GM10248 (cell line): ENCODE measurements at regions not wholly inside any gene's neighbourhood (a gene's known extent, or its start where the extent isn't known, plus 50 kb on each side); places are given as distances from the start of the nearest gene placed in this dataset.
A peak's percentile ranks its signal among the peaks of the same experiment; 100 is the strongest.
"Not testable (repeated sequence)": the region's sequence is repeated elsewhere in the genome, so short reads cannot be mapped to it uniquely, and the experiment has no call there.

Experiments used
- CTCF ChIA-PET: fragments of 300-600 bp; sonication (Branson Sonifier 250); formaldehyde crosslinking; extraction: SDS; loops from one replicate; lab custom pipeline; 2021; ENCODE audit warnings: antibody characterized with exemption; lab: Yijun Ruan, JAX
- POLR2A ChIA-PET: fragments of 350-650 bp; sonication (Branson Sonifier 250); formaldehyde crosslinking; extraction: SDS; loops from one replicate; lab custom pipeline; 2020; ENCODE audit warnings: antibody characterized with exemption; lab: Yijun Ruan, JAX
- DNase-seq: peaks from one replicate; pipeline ENCODE4 v3.0.0; 2012; ENCODE audit errors: extremely low spot score
- TF ChIP-seq, protein P1 (sequence below): IDR thresholded peaks from 2 replicates; pipeline ENCODE4 v1.5.1; 2012; ENCODE audit warnings: mild to moderate bottlenecking, low read depth; ENCODE audit errors: extremely low read depth, missing control alignments, control extremely low read depth

DNA sequence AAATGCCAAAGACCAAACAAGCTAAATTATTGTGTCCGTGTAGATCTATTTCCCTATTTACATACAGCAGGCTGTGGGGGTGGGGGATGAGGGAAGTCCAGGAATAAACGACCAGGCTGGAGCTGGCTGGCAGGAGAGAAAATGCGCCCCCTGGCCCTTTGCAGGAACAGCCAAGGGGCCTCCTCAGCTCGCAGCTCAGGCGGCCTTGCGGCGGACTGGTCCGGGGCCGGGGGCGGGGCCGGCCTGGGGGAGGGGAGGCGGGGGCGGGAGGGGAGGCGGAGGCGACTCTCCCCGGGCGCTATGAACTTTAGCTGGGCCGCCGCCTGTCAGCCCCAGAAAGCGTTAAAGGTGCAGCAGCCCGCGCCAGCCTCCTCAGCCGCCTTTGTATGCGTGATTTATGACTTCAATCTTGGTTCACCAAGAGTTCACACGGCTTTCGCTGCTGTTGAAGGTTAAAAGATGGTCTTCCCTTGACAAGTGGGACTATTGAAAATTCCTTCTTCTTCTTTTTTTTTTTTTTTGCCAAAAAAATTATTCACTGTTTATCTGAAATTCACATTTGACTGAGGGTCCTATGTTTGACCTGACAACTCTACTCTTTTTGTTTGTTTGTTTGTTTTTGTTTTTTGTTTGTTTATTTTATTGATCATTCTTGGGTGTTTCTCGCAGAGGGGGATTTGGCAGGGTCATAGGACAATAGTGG, 967.0 kb upstream of the DEFB115 start:
- DNase-seq = peak; percentile 37
- CTCF ChIA-PET, POLR2A ChIA-PET: not testable (repeated sequence)
- TF ChIP-seq, protein P1, sequence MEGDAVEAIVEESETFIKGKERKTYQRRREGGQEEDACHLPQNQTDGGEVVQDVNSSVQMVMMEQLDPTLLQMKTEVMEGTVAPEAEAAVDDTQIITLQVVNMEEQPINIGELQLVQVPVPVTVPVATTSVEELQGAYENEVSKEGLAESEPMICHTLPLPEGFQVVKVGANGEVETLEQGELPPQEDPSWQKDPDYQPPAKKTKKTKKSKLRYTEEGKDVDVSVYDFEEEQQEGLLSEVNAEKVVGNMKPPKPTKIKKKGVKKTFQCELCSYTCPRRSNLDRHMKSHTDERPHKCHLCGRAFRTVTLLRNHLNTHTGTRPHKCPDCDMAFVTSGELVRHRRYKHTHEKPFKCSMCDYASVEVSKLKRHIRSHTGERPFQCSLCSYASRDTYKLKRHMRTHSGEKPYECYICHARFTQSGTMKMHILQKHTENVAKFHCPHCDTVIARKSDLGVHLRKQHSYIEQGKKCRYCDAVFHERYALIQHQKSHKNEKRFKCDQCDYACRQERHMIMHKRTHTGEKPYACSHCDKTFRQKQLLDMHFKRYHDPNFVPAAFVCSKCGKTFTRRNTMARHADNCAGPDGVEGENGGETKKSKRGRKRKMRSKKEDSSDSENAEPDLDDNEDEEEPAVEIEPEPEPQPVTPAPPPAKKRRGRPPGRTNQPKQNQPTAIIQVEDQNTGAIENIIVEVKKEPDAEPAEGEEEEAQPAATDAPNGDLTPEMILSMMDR = peak; percentile 36

DNA sequence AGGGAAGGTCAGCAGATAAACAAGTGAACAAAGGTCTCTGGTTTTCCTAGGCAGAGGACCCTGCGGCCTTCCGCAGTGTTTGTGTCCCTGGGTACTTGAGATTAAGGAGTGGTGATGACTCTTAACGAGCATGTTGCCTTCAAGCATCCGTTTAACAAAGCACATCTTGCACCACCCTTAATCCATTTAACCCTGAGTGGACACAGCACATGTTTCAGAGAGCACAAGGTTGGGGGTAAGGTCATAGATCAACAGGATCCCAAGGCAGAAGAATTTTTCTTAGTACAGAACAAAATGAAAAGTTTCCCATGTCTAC, 966.4 kb upstream of the DEFB115 start:
- POLR2A ChIA-PET, CTCF ChIA-PET, DNase-seq: not testable (repeated sequence)

DNA sequence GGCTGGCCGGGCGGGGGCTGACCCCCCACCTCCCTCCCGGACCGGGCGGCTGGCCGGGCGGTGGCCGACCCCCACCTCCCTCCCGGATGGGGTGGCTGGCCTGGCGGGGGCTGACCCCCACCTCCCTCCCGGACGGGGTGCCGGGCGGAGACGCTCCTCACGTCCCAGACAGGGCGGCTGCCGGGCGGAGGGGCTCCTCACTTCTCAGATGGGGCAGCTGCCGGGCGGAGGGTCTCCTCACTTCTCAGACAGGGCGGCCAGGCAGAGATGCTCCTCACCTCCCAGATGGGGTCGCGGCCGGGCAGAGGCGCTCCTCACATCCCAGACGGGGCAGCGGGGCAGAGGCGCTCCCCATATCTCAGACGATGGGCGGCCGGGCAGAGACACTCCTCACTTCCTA, 965.8 kb upstream of the DEFB115 start:
- DNase-seq, CTCF ChIA-PET: not testable (repeated sequence)

DNA sequence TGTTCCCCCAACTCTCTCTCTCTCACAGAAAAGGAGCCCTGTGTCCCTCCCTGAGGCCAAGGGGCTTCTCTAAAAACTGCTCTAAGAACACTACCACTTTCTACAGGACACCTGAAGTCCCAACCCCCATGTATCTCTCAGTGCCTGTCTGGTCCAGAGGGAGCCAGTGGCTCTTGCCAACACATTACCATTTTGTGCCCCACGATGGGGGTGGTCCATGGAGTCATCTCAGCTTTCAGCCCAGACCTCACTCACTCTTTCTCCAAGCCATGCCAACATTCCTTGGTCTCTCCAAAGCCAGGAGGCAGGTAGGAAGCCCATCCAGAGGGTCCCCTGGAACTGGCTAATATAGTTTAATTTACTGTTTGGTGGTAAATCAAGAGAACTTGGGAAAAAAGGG, 962.1 kb upstream of the DEFB115 start:
- DNase-seq, CTCF ChIA-PET, POLR2A ChIA-PET: not testable (repeated sequence)

More for the DNA sequence above, 965.8 kb upstream of the DEFB115 start:
- POLR2A ChIA-PET = not testable (repeated sequence)

DNA sequence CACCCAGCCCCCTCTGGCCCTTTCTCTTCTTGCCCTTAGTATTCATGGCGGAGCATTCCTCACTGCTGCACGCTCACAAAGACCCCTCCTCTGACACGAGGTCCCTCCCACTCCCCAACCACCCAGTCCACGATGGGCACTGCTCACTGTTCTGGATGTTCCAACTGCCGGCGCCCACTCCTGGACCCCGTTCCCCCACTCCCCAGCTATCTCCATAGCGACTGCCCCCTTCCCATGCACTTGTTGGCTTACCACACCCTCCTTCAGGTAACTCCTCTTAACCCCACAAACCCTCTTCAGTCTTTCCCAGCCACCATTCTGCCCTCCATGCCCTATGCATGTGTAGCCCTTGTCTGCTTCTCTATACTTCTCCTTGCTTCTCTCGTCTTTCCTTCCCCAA, 961.5 kb upstream of the DEFB115 start:
- POLR2A ChIA-PET, CTCF ChIA-PET: not testable (repeated sequence)

GRCh38 chr20:30297878-30298595, 959.4 kb upstream of the DEFB115 start:
- CTCF ChIA-PET, POLR2A ChIA-PET, DNase-seq: not testable (repeated sequence)

More for the DNA sequence above, 961.5 kb upstream of the DEFB115 start:
- not testable (repeated sequence) for DNase-seq

GRCh38 chr20:30300220-30300642, 957.2 kb upstream of the DEFB115 start:
- POLR2A ChIA-PET, CTCF ChIA-PET, DNase-seq: not testable (repeated sequence)

- POLR2A ChIA-PET, CTCF ChIA-PET, DNase-seq: not testable (repeated sequence)
These were observed 954.7 kb upstream of the DEFB115 start for GRCh38 chr20:30302786-30303185.

GRCh38 chr20:30309938-30310337, 947.5 kb upstream of the DEFB115 start:
- CTCF ChIA-PET, POLR2A ChIA-PET, DNase-seq: not testable (repeated sequence)

DNA sequence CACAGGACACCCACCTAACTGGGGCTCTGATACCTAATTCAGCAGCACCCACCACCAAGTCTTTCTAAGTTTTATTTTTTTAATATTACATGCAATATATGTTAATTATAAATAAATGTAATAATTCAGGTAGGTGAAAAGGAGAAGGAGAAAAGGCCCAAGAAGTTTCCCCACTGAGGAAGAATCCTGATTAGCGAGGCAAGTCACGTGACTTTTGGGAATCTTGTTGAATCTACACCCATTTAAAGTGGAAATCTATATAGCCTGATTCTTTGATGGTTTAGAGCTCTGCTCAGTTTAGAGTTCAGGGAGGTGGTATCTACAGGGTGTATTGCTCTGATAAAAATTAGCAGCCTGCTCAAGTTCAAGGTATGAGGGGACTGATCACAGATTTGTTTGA, 947.1 kb upstream of the DEFB115 start:
- DNase-seq, POLR2A ChIA-PET, CTCF ChIA-PET: not testable (repeated sequence)

DNA sequence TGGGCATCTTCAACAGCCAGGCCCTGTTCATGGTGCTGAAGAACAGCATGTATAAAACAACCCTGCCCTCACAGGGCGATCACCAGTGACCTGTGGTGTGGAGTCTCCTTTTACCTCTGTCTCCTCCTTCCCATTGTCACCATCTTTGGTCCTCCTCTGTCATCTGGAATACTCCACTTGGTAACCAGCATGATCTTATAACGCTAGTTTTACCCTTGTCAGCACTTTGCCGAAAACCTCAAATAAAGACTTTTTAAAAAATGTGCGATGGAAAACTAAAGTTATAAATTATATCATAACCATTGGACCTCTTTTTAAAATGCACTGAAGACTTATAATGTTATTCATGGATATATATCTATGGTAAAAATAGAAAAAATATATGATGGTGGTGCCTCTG, 945.2 kb upstream of the DEFB115 start:
- DNase-seq, POLR2A ChIA-PET, CTCF ChIA-PET: not testable (repeated sequence)

- CTCF ChIA-PET, POLR2A ChIA-PET, DNase-seq: not testable (repeated sequence)
These were observed 943.8 kb upstream of the DEFB115 start for GRCh38 chr20:30313660-30314059.

- CTCF ChIA-PET, POLR2A ChIA-PET, DNase-seq: not testable (repeated sequence)
These were observed 941.4 kb upstream of the DEFB115 start for GRCh38 chr20:30316063-30316462.

DNA sequence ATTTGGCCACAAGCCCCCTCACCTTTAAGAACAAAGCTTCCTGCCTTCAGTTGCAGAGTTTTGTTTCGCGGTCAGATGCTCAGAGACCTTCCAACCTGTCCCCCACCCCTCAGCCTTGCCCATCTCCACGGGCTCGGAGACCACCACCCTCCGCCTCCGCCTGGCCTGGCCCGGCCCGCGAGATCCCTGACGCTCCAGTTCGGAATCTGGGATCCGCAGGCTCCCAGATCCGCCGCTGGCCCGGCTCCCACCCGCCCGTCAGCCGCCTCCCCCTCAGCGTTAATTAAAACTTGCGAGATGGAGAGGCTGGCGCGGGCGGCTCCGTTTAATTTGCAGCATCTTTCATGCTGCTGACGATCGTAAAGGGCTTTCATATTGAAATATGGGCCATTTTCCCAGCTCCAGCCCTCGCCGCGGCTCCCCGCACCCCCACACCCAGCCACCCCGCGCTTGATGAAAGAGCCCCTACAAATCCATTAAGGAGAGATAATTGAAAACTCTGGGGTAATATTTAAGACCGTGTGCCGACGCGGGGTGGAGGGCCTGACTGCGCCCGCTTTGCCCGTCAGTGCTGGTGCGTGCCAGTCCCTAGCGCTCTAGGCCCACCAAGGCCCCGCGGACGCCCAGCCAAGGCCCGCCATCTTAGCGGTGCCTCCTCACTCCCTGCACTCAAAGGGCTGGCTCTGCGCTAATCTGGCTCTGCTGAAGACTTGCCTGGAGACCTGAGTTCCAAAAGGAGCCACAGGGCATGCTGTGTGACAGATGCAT, 940.7 kb upstream of the DEFB115 start:
- CTCF ChIA-PET, DNase-seq, POLR2A ChIA-PET: not testable (repeated sequence)

GRCh38 chr20:30333744-30334143, 923.7 kb upstream of the DEFB115 start:
- DNase-seq, CTCF ChIA-PET, POLR2A ChIA-PET: not testable (repeated sequence)

DNA sequence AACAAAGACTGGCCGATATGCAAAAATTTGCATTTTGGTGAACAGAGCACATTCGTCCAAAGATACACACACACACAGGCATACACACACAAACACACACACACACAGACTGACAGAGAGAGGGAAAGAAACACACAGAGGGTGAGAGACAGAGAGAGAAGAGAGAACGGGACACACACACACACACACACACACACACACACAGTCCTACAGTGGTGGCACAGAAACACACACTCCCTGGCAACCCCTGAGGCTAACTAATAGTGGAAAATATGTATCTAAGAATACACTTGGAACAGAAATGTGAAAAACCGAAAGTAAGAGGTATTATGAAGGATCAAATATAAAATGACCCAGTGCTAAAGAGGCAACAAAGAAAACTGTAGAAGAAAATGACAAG, 919.9 kb upstream of the DEFB115 start:
- CTCF ChIA-PET, POLR2A ChIA-PET, DNase-seq: not testable (repeated sequence)
